Skeletal muscle satellite cell (primary cell): ENCODE measurements at regions not wholly inside any gene's neighbourhood (a gene's known extent, or its start where the extent isn't known, plus 50 kb on each side); places are given as distances from the start of the nearest gene placed in this dataset.
"Not testable (repeated sequence)": the region's sequence is repeated elsewhere in the genome, so short reads cannot be mapped to it uniquely, and the experiment has no call there.

ENCODE experiments used
- H3K27me3 ChIP-seq: 2 replicates; pipeline ENCODE4 v1.7.0; 2013; ENCODE audit warnings: low read length; ENCODE audit not compliant: control insufficient read depth, insufficient read depth
- H3K36me3 ChIP-seq: 2 replicates; pipeline ENCODE4 v1.7.0; 2013; ENCODE audit warnings: mild to moderate bottlenecking, control low read depth, low read length; ENCODE audit not compliant: insufficient read depth
- H3K4me1 ChIP-seq: 2 replicates; pipeline ENCODE4 v1.7.0; 2013; ENCODE audit warnings: low read length; ENCODE audit not compliant: control insufficient read depth, insufficient read depth
- H3K4me2 ChIP-seq: 2 replicates; pipeline ENCODE4 v1.7.0; 2013; ENCODE audit warnings: mild to moderate bottlenecking, low read length
- H3K4me3 ChIP-seq: 2 replicates; pipeline ENCODE4 v1.7.0; 2013; ENCODE audit warnings: low read length
- H3K9ac ChIP-seq: 2 replicates; pipeline ENCODE4 v1.7.0; 2013; ENCODE audit warnings: mild to moderate bottlenecking, low read depth, low read length, moderate library complexity
- H3K9me3 ChIP-seq: replicated peaks from 2 replicates; pipeline ENCODE4 v1.7.0; 2013; ENCODE audit warnings: mild to moderate bottlenecking, control low read depth, low read length

DNA sequence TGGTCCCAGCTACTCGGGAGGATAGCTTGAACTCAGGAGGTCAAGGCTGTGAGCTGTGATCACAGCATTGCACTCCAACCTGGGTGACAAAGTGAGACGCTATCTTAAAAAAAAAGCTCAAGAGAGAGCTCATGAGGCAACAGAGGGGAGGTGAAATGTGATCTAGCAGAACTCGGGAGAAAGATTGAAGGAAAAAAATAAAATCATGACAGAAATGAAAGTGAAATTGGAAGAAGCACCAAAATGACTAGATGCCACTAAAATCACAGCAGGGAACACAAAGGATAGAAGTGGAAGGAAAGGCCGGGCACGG is 109.4 kb upstream of the BNIP2 start:
- H3K27me3 ChIP-seq, result peaks cover 25% of the 10 kb centered on the region
- no peaks in the 10 kb centered on the region for H3K36me3 ChIP-seq
- H3K9ac ChIP-seq, result no peak overlapping the region
- H3K4me3 ChIP-seq, result no peak overlapping the region
- H3K4me2 ChIP-seq, result no peak overlapping the region
- H3K4me1 ChIP-seq, result no peaks in the 10 kb centered on the region
- no peaks in the 10 kb centered on the region for H3K9me3 ChIP-seq

DNA sequence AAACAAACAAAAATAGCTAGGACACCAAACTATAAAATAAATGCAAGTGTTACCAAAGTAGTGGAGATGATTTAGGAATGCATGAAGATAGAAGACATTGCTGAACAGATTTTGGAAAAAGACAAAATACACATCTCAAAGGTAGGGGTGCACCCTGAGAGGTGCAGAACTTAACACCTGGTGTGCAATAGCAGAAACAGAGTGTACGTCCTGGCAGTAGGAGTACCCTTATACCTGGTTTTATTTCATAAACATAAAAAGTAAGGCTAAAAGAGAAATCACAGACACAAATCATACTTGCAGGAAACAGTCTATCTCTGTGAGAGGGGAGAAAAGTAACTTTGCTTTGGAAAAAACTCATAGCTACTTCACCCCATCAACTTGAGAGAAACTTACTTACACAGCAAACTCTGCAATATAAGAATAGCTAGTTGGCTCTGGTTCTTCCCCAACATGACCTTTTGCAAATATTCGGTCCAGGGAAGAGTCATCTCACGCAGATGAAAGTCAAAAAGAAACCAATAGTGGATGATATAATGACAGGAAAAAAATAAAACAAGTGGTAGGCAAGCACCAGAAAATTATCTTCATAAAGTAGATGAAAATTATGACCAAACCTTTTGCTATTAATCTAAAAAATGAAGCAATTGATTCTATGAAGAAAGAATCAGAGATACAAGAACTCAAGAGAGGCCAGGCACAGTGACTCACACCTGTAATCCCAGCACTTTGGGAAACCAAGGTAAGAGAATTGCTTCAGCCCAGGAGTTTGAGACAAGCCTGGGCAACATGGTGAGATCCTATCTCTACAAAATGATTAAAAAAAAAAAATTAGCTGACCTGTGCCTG is 108.9 kb upstream of the BNIP2 start:
- Histone ChIP-seq H3K4me2 (no peak overlapping the region), H3K4me1 (no peaks in the 10 kb centered on the region), H3K9me3 (no peaks in the 10 kb centered on the region), H3K4me3 (no peak overlapping the region), H3K9ac (no peak overlapping the region), H3K27me3 (peaks cover 28% of the 10 kb centered on the region), H3K36me3 (no peaks in the 10 kb centered on the region)

GRCh38 chr15:59794229-59794886 is 105.2 kb upstream of the BNIP2 start:
- no peak overlapping the region for H3K4me3 ChIP-seq
- H3K9ac ChIP-seq, result no peak overlapping the region
- no peak overlapping the region for H3K4me2 ChIP-seq
- H3K4me1 ChIP-seq, result no peaks in the 10 kb centered on the region
- H3K9me3 ChIP-seq, result no peaks in the 10 kb centered on the region
- peaks cover 28% of the 10 kb centered on the region for H3K27me3 ChIP-seq
- H3K36me3 ChIP-seq, result no peaks in the 10 kb centered on the region

DNA sequence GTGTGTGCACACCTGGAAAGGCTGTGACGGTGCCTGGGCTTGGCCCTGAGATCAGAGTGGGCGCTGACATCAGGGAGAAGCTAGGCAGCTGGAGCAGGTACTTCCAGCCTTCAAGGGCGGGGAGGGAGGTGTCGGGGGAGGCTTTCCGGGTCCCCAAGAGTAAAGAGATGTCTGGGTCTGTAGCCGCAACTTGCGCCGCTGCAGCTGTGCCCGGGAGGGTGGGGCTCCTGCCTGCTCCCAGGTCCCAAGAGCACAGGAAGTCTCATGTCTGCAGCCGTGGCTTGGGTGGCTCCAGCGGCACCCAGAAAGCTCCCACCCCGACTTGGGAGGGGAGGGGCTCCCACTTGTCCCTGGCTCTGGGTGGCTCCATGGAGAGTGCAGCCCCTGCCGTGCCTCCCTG is 103.2 kb upstream of the BNIP2 start:
- H3K4me1 ChIP-seq, result no peaks in the 10 kb centered on the region
- no peaks in the 10 kb centered on the region for H3K9me3 ChIP-seq
- H3K9ac ChIP-seq, result no peak overlapping the region
- peaks cover 23% of the 10 kb centered on the region for H3K27me3 ChIP-seq
- no peaks in the 10 kb centered on the region for H3K36me3 ChIP-seq
- no peak overlapping the region for H3K4me2 ChIP-seq
- no peak overlapping the region for H3K4me3 ChIP-seq

GRCh38 chr15:59791755-59792154 is 102.6 kb upstream of the BNIP2 start:
- peaks cover 23% of the 10 kb centered on the region for H3K27me3 ChIP-seq
- no peak overlapping the region for H3K9ac ChIP-seq
- no peaks in the 10 kb centered on the region for H3K36me3 ChIP-seq
- H3K4me2 ChIP-seq, result no peak overlapping the region
- H3K4me3 ChIP-seq, result no peak overlapping the region
- no peaks in the 10 kb centered on the region for H3K9me3 ChIP-seq
- H3K4me1 ChIP-seq, result no peaks in the 10 kb centered on the region

DNA sequence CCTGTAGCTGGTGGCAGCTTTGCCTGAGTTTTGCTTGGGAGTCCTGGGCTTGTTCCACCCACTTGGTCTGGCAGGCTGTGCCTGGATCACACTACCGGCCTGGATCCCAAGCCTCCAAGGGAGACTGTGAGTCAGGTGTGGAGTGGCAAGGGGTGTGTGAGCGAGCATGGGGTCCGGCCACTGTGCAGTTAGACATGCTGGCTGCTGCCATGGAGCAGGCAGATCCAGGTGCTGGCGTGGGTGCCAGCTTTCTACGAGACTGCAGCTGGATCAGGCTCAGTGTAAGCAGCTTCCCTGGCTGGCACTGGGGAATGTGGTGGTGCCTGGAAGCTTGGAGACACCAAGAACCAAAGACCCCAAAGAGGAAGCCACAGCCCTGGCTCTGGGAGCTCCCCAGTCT is 102.0 kb upstream of the BNIP2 start:
- Histone ChIP-seq H3K4me3 (no peak overlapping the region), H3K36me3 (no peaks in the 10 kb centered on the region), H3K4me2 (no peak overlapping the region), H3K9ac (no peak overlapping the region), H3K27me3 (peaks cover 23% of the 10 kb centered on the region), H3K4me1 (no peaks in the 10 kb centered on the region), H3K9me3 (no peaks in the 10 kb centered on the region)

DNA sequence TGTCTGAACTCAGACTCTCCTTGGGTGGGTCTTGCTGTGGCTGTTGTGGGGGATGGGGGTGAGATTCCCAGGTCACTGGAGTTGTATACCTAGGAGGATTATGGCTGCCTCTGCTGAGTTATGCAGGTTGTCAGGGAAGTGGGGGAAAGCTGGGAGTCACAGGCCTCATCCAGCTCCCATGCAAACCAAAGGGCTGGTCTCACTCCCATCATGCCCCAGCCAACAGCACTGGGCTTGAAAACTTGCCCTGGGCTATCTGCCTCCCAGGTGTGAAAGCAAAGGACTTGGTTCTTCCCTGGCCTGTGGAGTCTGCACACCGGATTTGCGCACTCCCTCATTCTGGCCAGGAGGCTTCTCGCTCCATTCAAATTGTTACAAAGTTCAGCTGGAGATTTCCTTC is 97.3 kb upstream of the BNIP2 start:
- not testable (repeated sequence) for H3K36me3 ChIP-seq, H3K4me3 ChIP-seq, H3K4me1 ChIP-seq, H3K9me3 ChIP-seq, H3K9ac ChIP-seq, H3K4me2 ChIP-seq, H3K27me3 ChIP-seq

DNA sequence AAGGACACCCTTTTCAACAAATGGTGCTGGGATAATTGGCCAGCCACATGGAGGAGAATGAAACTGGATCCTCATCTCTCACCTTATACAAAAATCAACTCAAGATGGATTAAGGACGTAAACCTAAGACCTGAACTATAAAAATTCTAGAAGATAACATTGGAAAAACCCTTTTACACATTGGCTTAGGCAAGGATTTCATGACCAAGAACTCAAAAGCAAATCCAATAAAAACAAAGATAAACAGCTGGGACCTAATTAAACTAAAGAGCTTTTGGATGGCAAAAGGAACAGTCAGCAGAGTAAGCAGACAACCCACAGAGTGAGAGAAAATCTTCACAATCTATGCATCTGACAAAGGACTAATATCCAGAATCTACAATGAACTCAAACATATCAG is 96.9 kb upstream of the BNIP2 start:
- not testable (repeated sequence) for H3K4me1 ChIP-seq, H3K9ac ChIP-seq, H3K4me3 ChIP-seq, H3K36me3 ChIP-seq, H3K9me3 ChIP-seq, H3K4me2 ChIP-seq, H3K27me3 ChIP-seq

- H3K4me1 ChIP-seq, H3K9me3 ChIP-seq, H3K4me2 ChIP-seq, H3K27me3 ChIP-seq, H3K4me3 ChIP-seq, H3K36me3 ChIP-seq, H3K9ac ChIP-seq: not testable (repeated sequence)
These were observed 94.8 kb upstream of the BNIP2 start for GRCh38 chr15:59783774-59784520.

DNA sequence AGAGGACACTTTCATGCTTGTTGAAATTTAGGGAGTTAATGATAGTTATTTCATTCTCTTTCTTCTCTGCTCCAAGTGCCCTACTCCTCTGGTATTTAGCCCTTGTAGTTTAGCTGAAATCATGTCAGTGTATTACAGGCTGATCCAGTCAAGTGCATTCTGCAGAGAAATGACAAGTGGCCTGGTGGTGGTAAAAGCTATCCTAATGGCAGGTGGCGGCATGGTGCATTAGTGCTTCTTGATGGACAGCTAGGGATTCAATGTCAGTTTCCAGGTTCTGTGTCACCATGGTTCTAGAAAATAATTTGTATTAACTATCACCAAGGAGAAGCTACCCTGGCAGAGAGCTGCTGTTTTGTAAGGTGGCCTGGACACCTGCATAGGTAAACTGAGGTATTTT is 90.0 kb upstream of the BNIP2 start:
- Histone ChIP-seq H3K27me3 (peaks cover 15% of the 10 kb centered on the region), H3K4me3 (no peak overlapping the region)

GRCh38 chr15:59764775-59765174 is 75.7 kb upstream of the BNIP2 start:
- Histone ChIP-seq H3K9ac (no peak overlapping the region), H3K4me1 (no peaks in the 10 kb centered on the region), H3K9me3 (no peaks in the 10 kb centered on the region), H3K36me3 (no peaks in the 10 kb centered on the region), H3K4me3 (no peak overlapping the region), H3K27me3 (peaks cover 26% of the 10 kb centered on the region), H3K4me2 (no peak overlapping the region)

More for the DNA sequence above, 90.0 kb upstream of the BNIP2 start:
- H3K9me3 ChIP-seq, result no peaks in the 10 kb centered on the region
- H3K4me2 ChIP-seq, result no peak overlapping the region
- H3K9ac ChIP-seq, result no peak overlapping the region
- no peaks in the 10 kb centered on the region for H3K4me1 ChIP-seq
- H3K36me3 ChIP-seq, result no peaks in the 10 kb centered on the region
